ENCODE measurements at regions not wholly inside any gene's neighbourhood (a gene's known extent, or its start where the extent isn't known, plus 50 kb on each side); places are given as distances from the start of the nearest gene placed in this dataset.

DNA sequence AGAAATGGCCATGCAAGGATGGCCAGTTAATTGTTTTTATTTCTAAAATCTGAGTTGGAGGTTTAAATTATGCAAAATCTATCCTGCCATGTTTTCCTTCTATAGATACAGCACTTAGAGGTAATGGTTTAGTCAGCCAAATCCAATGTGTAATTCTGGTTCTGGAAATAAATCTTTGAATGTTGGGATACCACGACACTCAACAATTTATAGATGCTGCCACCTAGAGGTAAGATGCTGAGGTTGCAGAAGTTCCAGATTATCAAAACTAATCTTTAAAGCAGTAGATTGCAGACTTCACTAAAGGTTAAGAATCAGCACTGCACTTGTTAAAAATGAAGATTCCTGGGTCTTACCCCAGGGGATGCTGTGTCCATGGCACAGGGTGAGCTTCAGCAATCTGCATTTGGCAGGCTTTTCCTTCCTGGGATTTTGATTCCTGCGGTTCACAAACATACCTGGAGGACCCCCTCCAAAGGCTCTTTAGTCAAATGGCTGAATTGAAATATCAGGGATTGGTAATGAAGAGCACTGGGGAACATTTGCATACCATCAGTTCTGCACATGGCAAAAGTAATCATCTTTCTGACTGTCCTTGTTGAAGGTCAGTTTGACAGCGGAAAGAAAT lies 53.4 kb upstream of the ANO4 start:
- peak; percentile 40 for DNase-seq

DNA sequence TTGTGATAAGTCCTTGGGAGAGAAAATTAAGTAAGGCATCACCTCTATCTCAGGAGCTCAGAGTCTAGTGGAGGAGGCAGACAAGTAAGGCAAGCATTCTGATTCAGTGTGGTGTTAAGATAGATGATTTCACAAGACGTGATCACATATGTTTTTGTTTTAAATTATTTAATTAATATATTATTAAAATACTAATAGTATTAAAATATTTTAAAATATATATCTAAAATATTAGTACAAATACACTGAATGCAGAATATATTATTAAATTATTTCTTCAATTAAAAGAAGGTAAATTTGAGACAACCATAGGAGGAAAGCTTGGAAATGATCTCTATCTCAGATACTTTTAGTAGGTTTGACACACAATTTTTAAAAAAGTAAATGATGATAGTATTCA lies 51.5 kb upstream of the ANO4 start:
- no peak for DNase-seq
